Glomerular visceral epithelial cell (primary cell): ENCODE measurements at regions not wholly inside any gene's neighbourhood (a gene's known extent, or its start where the extent isn't known, plus 50 kb on each side); places are given as distances from the start of the nearest gene placed in this dataset.

Experiments used
- DNase-seq: peaks from one replicate; pipeline ENCODE4 v3.0.0-alpha.2; 2016; ENCODE audit errors: extremely low spot score

- no peak for DNase-seq
Observed at GRCh38 chr6:133754298-133754697, 134.6 kb upstream of the TCF21 start.

DNA sequence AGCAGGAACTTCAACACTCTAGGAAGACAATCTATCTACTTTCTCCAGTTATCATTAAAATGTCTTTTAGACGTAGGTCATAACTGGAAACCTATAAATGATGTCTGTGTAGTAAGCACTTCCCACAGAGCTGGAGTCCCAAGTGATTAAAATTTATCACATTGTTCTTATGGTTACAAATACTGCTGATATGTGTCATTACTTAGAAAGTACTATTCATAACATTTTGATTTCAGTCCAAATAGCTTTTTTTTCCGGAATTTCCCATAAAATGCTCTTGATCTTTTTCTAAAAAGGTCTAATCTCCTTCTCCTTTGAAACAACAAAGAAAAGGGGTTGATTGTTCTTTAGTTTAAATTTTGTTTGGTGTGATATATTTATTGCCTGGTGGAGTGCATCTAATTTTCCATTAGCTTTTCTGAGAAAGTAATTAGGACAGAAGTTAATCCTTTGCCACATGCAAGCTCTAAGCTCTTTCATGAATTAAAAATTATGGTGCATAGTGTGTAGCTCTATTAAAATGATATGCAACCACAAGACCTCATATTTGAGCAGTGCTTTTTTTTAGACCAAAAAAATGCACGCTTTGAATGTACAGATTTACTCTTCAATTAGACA, 132.7 kb upstream of the TCF21 start:
- no peak for DNase-seq

DNA sequence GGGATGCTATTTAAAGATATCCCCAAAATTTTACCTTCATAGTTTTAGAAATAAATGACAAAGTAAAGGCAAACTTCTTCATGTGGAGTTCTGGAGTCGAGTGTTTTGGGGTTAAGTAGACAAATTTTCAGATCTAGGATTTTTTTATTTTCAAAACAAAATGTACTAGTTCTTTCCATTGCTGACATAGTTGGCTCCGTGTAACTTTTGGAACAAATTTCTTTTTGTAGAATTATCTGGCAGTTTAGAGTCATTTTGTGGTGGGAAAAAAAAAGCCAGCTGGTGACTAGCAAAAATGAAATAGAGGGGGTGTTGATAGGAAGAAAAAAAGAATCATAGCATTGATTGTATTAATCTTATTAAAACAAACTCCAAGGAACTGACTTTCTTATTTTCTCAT, 131.6 kb upstream of the TCF21 start:
- no peak for DNase-seq

GRCh38 chr6:133758815-133759335, 130.0 kb upstream of the TCF21 start:
- no peak for DNase-seq

- DNase-seq: no peak
Observed at GRCh38 chr6:133759524-133759923, 129.4 kb upstream of the TCF21 start.

- DNase-seq: no peak
Observed at GRCh38 chr6:133761706-133762105, 127.2 kb upstream of the TCF21 start.

DNA sequence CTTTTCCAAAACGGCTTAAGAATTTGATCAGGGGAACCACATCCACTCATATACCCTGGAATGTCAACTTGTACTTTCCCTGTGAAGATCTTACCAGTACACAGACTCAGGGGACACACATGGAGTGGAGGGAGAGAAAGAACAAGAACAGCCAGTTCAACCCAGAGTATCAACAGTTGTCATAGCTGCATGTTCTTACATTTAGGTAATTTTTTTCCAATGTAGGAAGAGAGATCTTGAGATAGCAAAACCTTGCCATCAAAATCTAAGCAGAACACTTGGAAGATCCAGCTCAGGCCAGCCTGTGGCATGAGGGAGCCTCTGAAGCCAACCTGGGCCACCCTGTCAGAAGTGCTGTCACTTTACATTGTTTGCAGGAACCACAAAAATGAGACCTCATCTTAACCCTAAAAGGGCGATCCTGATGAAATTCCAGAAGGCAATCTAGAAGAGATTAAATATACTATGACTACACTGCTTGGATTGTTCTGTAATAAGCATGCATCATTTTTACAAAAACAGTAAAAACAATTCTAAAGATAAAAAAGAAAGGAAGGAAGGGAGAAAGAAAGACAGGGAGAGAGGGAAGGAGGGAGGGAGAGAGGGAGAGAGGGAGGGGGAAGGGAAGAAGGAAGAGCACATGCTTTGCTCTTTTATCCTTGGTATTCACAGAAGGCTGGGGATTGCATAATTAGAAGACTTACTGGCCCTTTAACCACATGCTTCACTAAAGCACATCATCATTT, 124.7 kb upstream of the TCF21 start:
- peak; percentile 22 for DNase-seq

GRCh38 chr6:133764754-133765208, 124.1 kb upstream of the TCF21 start:
- DNase-seq: no peak

GRCh38 chr6:133767357-133767970, 121.4 kb upstream of the TCF21 start:
- no peak for DNase-seq

DNA sequence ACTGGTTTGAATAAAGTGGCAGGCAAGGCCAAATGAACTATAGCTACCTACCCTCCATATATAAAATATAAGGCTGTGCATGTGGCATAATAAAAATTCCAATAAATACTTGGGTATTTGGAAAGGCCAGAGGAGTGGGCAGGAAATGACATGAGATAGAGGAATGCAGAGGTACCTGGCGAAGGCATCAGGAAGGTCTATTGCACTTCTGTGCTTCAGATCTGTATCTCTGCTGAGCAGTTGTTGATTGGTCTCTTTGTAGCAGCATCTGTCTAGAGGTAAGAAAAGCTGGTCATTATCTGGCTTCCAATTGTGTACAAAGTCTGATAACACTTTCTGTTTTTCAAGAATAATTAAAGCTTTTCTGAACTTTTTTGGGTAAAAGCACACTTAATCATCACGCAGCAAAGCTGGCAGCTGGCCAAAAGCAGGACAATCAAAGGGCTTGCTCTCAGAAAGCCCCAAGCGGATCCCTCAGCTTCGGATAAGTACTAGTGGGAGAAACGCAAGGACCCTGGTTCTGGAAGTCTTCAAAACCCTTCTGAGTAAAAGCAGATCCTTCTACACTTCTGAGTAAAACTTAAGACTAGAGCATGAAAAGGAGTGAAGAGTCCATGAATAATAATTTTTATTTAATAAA, 120.1 kb upstream of the TCF21 start:
- peak; percentile 18 for DNase-seq

DNA sequence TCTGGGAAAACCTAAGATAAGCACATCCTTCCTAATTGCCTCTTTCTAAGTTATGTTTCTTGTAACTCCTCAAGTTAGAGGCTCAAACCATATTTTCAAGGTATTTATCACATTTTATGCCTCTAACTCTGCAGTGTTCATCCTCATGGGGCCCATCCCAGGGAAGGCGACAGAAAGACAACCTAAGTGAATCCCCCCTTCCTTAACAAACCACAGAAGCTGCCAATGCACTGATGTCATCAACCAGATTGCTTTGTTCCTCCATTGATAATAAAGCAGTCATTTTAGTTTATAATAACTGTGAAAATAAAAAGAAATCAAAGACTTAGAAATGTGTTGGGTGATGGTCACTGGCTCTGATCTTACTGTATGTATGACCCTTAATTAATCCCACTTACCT, 119.5 kb upstream of the TCF21 start:
- DNase-seq: peak; percentile 53

DNA sequence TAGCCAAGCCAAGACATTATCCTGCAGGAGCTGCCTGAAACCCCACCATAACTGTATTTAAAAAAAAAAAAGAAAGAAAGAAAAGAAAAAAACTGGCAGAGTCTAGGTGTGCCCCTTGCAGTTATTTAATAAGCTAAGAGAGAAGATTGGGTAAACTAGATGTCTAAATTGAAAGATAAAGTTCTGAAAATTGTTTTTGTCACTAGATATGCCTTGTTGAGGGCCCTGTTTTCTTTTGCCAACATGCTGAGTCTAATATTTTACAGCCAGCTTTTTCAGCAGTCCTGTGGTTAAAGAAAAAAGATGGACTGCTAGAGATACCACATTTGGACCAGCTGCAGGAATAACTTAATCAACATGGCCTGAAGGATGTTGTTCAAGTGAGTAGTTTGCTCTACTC, 116.3 kb upstream of the TCF21 start:
- DNase-seq: no peak

DNA sequence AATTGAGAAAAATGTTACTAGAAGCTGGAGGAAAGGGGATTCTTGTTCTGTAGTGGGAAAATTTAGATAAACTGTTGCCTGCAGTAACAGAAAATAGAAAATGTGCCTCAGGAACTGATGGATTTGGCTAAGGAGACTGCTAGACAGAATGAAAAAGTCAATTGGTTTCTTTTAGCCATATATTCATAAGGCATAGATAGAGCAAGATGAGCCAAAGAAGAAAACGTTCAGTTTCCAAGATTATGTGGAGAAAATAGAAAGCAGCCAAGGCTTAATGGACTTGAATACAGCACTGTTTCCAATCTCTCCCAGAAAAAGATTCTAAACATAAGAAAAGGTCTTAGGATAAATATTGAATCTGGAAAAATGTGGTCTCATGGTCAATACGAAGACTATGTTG, 115.1 kb upstream of the TCF21 start:
- DNase-seq: no peak

DNA sequence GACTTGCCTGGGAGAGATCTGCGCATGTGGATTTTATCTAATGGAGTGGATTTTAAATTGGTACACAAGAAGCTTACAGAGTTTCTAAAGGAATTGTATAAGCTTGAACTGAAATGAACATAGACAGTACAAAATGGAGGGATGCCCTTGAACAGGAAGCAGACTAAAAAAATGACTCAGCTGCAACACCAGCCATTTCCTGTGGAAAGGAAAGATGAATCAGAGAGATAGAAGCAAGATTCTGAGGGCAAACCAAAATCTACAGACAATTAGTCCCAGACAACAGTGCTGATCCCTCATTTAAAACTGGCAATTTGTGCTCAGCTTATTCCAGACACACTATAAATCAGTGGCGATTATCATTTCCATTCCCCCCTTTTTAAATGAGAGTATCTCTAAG, 114.6 kb upstream of the TCF21 start:
- peak; percentile 38 for DNase-seq

GRCh38 chr6:133778414-133779130, 110.3 kb upstream of the TCF21 start:
- DNase-seq: no peak

DNA sequence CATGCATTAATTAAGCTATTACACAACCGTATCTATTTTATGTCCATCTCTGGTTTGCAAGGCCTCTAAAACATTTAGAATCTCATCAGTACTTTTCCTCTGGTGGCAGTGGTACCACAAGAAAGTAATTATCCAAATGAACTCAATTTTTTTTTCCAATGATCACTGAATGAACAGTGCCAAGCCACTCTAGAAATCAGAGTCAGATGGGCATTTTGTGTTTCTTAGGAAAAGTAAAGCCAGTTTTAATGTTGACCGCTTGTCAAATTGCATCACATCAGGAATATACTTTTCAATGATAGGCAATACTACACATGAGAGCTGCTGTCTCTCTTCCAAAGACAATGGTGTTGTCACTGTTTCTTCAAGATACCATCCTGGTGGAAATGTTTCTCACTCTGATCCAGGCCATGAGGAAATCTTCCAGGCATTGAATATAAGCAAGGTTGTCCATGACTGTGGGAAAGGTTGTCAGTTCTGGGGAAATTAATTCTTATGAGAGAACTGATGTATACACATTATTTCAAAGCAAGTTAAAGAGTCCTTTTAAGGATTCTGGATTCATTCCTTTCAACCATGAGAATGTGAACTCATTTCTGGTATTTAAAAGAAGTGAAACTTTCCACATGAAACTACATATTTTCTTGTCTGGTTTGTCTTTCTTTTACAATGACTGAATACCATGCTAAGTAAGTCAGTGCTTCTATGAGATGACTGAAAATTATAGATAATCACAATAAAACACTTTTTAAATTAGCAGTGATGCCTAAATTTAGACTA, 108.8 kb upstream of the TCF21 start:
- DNase-seq: no peak

DNA sequence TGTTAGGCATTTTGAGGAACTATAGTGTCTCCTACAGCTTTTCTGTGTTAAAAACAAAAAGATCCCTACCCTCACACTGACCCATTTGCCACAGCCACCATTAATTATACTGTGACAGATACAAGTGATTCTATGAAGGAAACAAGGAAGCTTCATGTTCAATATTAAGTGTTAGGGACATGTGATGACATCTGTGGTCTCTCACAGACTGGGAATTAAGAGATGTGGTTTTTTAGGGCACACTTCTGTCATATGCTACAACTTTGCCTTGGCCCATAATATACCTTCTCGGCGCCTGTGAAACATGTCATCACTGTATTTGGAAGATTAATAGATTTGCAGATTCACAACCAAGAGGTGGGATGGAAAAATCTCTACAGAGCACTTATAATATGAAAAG, 102.9 kb upstream of the TCF21 start:
- no peak for DNase-seq

DNA sequence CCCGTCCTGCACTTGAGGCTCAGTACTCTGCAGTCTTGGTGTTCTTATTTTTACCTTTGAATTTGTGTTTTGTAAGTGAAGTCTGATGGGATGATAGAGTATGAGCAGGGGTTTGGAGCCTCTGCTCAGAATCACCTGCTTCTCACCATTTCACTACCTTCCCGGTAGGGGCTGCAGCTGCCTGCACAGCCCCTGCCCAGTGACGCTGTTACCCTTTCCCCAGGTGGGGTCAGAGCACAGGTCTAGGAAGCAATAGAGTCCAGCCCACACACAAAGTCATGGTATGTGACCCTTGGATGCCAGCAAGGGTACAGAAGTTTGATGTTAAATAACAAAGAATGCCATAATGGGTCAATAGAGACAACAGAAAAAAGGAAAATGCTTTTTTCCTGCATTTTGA, 101.8 kb upstream of the TCF21 start:
- DNase-seq: no peak

DNA sequence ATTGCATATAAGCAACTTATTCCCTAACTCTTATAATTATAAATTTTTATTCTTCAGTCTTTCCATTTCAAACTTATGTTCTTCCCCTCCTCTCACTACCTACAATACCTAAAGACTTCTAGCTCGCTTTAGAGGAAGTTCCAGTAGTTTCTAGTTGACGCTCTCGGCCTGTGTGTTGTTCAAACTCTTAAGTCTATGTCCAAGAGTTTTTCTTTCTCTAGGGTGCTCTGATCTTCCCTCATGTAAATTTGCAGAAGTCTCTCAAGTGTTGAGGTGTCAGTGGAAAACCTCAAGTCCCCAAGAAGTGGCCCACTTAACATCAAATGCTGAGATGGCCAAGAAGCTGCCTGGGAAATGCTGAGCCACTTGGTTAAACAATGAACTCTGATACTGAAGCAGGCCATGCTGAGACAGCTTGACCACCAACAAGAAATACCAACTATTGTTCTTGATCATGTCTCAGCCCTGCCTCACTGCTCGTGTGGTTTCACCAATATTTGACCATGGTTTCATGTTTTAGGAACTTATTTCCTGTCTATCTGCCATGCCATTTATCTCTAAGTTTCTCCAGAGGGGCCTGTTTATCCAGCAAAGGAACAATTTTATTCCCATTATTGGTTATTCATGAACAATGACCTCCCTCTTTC, 100.9 kb upstream of the TCF21 start:
- no peak for DNase-seq

- no peak for DNase-seq
Observed at GRCh38 chr6:133788556-133788955, 100.4 kb upstream of the TCF21 start.
